ENCODE measurements at regions not wholly inside any gene's neighbourhood (a gene's known extent, or its start where the extent isn't known, plus 50 kb on each side); places are given as distances from the start of the nearest gene placed in this dataset.

DNA sequence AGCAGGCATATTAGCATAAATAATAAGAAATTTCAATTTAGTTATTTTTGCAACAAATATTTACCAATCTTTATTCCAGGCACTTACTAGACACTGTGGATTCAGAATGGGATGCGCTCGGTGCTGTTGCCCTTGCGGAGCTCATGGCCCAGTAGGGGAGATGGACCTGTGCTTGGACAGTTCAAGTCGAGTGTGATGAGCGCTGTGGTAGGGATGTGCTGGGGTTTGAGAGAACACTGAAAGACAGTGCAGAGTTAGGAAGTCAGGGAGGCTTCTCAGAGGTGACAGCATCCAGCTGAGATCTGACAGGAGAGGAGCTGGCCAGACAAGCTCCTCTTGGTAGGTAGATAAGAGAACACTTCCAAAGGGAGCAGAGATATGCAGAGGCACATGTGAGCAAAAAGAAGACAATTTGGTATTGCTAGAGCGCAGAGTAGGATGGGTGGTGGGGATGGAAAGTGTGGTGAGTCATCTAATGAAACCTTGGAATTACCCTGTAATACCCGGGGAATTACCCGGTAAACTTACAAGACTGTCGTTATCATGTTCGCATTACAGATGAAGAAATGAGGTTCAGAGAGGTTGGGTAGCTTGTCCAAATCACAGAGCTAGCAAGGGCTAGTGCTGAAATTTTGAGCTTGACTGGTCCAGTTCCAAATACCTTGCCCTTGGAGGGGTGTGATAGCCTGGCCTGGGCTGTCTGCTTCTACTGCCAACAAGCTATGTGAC, 298.1 kb upstream of the N4BP1 start:
- TF ChIP-seq, protein P1, sequence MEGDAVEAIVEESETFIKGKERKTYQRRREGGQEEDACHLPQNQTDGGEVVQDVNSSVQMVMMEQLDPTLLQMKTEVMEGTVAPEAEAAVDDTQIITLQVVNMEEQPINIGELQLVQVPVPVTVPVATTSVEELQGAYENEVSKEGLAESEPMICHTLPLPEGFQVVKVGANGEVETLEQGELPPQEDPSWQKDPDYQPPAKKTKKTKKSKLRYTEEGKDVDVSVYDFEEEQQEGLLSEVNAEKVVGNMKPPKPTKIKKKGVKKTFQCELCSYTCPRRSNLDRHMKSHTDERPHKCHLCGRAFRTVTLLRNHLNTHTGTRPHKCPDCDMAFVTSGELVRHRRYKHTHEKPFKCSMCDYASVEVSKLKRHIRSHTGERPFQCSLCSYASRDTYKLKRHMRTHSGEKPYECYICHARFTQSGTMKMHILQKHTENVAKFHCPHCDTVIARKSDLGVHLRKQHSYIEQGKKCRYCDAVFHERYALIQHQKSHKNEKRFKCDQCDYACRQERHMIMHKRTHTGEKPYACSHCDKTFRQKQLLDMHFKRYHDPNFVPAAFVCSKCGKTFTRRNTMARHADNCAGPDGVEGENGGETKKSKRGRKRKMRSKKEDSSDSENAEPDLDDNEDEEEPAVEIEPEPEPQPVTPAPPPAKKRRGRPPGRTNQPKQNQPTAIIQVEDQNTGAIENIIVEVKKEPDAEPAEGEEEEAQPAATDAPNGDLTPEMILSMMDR (IDR thresholded peaks at IDR 0.05), result no peak
- no peak for TF ChIP-seq POLR2A (IDR thresholded peaks at IDR 0.05)

Data from ovary (tissue), 3 donors.